GM23248 (cell line): ENCODE measurements at regions not wholly inside any gene's neighbourhood (a gene's known extent, or its start where the extent isn't known, plus 50 kb on each side); places are given as distances from the start of the nearest gene placed in this dataset.

Source experiments
- DNase-seq: peaks from one replicate; pipeline ENCODE4 v3.0.0-alpha.2; 2015
- H2AFZ ChIP-seq: fragments of 200-600 bp; sonication (generic); 2 replicates; pipeline ENCODE4 v1.6.1; 2016; ENCODE audit warnings: antibody characterized with exemption
- H3F3A ChIP-seq: fragments of 200-600 bp; sonication (generic); 2 replicates; pipeline ENCODE4 v1.6.1; 2016; ENCODE audit warnings: mild to moderate bottlenecking, antibody characterized with exemption, mixed run types; ENCODE audit not compliant: insufficient read depth
- H3K27ac ChIP-seq: fragments of 200-600 bp; sonication (generic); 2 replicates; pipeline ENCODE4 v1.5.1; 2016; ENCODE audit warnings: mild to moderate bottlenecking
- H3K27me3 ChIP-seq: fragments of 200-600 bp; sonication (generic); replicated peaks from 2 replicates; pipeline ENCODE4 v1.6.1; 2016; ENCODE audit warnings: mild to moderate bottlenecking; ENCODE audit not compliant: insufficient read depth
- H3K36me3 ChIP-seq: fragments of 200-600 bp; sonication (generic); 2 replicates; pipeline ENCODE4 v1.6.1; 2016; ENCODE audit warnings: low read depth, mild to moderate bottlenecking
- H3K4me1 ChIP-seq: fragments of 200-600 bp; sonication (generic); 2 replicates; pipeline ENCODE4 v1.6.1; 2016; ENCODE audit warnings: mild to moderate bottlenecking; ENCODE audit not compliant: insufficient read depth
- H3K4me2 ChIP-seq: fragments of 200-600 bp; sonication (generic); one replicate; pipeline ENCODE4 v1.6.1; 2016; ENCODE audit warnings: mild to moderate bottlenecking; ENCODE audit not compliant: unreplicated experiment
- H3K4me3 ChIP-seq: fragments of 200-600 bp; sonication (generic); 2 replicates; pipeline ENCODE4 v1.5.1; 2016; ENCODE audit warnings: mild to moderate bottlenecking
- H3K79me2 ChIP-seq: fragments of 200-600 bp; sonication (generic); 2 replicates; pipeline ENCODE4 v1.6.1; 2016; ENCODE audit warnings: mild to moderate bottlenecking; ENCODE audit not compliant: insufficient read depth
- H3K9ac ChIP-seq: fragments of 200-600 bp; sonication (generic); 2 replicates; pipeline ENCODE4 v1.6.1; 2016; ENCODE audit warnings: mild to moderate bottlenecking
- H3K9me2 ChIP-seq: fragments of 200-600 bp; sonication (generic); 2 replicates; pipeline ENCODE4 v1.6.1; 2016; ENCODE audit warnings: mixed run types, mild to moderate bottlenecking, moderate library complexity; ENCODE audit not compliant: insufficient read depth
- H3K9me3 ChIP-seq: fragments of 200-600 bp; sonication (generic); one replicate; pipeline ENCODE4 v1.6.1; 2017; ENCODE audit warnings: low read depth
- H4K20me1 ChIP-seq: fragments of 200-600 bp; sonication (generic); 2 replicates; pipeline ENCODE4 v1.6.0; 2016; ENCODE audit not compliant: insufficient read depth
- EZH2 ChIP-seq: fragments of 200-600 bp; sonication (generic); IDR thresholded peaks from 2 replicates; pipeline ENCODE4 v1.6.1; 2018; ENCODE audit warnings: antibody characterized with exemption, mild to moderate bottlenecking; ENCODE audit not compliant: insufficient read depth, poor library complexity, severe bottlenecking
- EZH2phosphoT487 ChIP-seq: fragments of 200-600 bp; sonication (generic); IDR thresholded peaks from 2 replicates; pipeline ENCODE4 v1.6.1; 2018; ENCODE audit warnings: antibody characterized with exemption, moderate library complexity, mild to moderate bottlenecking, low read depth; ENCODE audit not compliant: insufficient read depth
- WGBS, 2 experiments: methylation state at CpG; one replicate each; pipeline ENCODE4 v1.1.6; 2015 to 2017; ENCODE audit warnings: low lambda C conversion rate in 2 of 2, low coverage in 1 of 2; ENCODE audit errors: missing lambda C conversion rate in 2 of 2; 5-methylcytosine and 5-hydroxymethylcytosine counted together
- in situ Hi-C: fragments of 300-500 bp; cut with MboI; formaldehyde crosslinking; loops from 2 replicates; pipeline ENCODE4 v1.15.0; 2020

- in situ Hi-C loops: no loop called here
- TF ChIP-seq EZH2phosphoT487: no peak
- no peak for TF ChIP-seq EZH2
- H3K79me2 ChIP-seq: no peaks in the 10 kb centered on the region
- 38 to 43% methylated on average over 5 of the region's 5 CpGs for WGBS, 2 experiments
- no peaks in the 10 kb centered on the region for H3K9me3 ChIP-seq
- DNase-seq: no peak
- H3K27ac ChIP-seq: no peak overlapping the region
- H3K4me2 ChIP-seq: no peak overlapping the region
- no peak overlapping the region for H2AFZ ChIP-seq
- no peaks in the 10 kb centered on the region for H4K20me1 ChIP-seq
- H3K4me3 ChIP-seq: no peak overlapping the region
- H3K4me1 ChIP-seq: no peaks in the 10 kb centered on the region
- no peaks in the 10 kb centered on the region for H3F3A ChIP-seq
- no peaks in the 10 kb centered on the region; the same call in 1 of the 2 replicates for H3K27me3 ChIP-seq
- H3K9ac ChIP-seq: no peak overlapping the region
- no peaks in the 10 kb centered on the region for H3K9me2 ChIP-seq
- H3K36me3 ChIP-seq: no peaks in the 10 kb centered on the region
Observed at GRCh38 chr18:7382328-7383001, 151.6 kb downstream of the LRRC30 start.

DNA sequence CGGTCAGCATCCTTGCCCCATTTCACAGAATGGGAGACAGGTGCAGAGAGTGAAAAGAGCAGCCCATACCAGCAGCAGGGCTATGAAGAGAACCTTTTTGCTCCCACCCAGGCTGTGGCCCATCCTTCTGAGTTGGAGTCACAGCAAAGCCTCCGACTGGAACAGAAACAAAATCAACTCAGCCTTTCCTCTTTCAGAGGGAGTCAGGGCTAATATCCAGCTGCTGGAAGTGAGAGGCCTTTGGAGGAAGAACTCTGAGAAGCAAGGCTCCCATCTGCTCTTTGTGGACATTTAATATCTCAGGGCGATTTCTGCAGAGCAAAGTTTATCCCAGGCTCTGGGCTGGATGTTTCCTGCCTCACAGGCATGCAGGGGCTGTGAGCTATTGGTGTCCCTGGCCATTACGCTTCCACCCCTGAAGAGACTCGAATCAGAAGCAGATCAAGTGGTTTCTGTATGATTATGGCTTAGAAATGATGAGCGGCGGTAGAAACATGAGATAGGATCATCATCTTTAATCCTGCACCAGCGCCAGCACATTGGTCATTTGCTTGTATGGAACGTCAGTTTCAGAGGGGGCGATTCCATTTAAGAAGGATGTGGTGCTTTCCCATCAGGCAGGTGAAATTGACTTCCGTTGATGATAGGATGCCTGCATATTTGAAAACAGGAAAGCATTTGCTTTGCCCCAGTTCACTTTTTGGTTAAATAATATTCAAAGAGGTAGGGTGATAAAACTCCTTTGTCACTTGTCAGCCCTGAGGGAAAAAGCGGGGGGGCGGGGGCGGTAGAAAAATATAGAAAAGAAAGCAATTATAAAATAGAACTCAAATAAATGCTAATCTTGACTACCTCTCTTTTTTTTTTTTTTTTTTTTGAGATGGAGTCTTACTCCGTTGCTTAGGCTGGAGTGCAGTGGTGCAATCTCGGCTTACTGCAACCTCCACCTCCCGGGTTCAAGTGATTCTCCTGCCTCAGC lies 152.4 kb downstream of the LRRC30 start:
- Histone ChIP-seq H3K4me2 (no peak overlapping the region), H3K9me3 (no peaks in the 10 kb centered on the region), H3K4me1 (no peaks in the 10 kb centered on the region), H3K4me3 (no peak overlapping the region), H3K27ac (no peak overlapping the region), H3K9me2 (no peaks in the 10 kb centered on the region), H3K27me3 (no peaks in the 10 kb centered on the region; the same call in 1 of the 2 replicates), H3K36me3 (no peaks in the 10 kb centered on the region), H3K9ac (no peak overlapping the region), H2AFZ (no peak overlapping the region), H3F3A (no peaks in the 10 kb centered on the region), H3K79me2 (no peaks in the 10 kb centered on the region), H4K20me1 (no peaks in the 10 kb centered on the region)
- in situ Hi-C loops: no loop called here
- 63% methylated on average over 15 to 17 of the region's 17 CpGs for WGBS, 2 experiments
- no peak for DNase-seq
- TF ChIP-seq EZH2 (no peak), EZH2phosphoT487 (no peak)

DNA sequence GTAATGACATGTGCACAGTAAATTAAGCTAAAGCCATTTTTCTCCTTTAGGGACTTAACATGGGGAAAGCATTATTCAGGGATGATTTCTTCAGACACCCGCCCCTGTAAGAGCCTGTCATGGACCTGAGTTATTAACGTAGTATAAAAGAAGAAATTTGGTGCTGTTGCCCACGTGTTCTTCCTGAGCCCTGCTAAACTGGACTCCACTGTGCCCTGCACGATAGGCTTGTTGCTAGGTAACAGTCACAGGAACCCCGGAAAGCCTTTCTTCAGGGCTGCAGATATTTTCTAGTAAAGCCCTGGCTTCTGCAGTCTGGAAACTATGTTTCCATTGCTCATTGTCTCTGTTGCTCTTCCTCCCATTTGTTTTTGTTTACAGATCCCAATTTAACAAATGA lies 157.9 kb downstream of the LRRC30 start:
- no peak overlapping the region for H3K4me2 ChIP-seq
- no peak overlapping the region for H3K9ac ChIP-seq
- H3K9me3 ChIP-seq: no peaks in the 10 kb centered on the region
- no peaks in the 10 kb centered on the region for H4K20me1 ChIP-seq
- TF ChIP-seq EZH2phosphoT487 (no peak), EZH2 (no peak)
- WGBS, 2 experiments: 14% methylated on average over 5 of the region's 5 CpGs
- in situ Hi-C loops: no loop called here
- no peaks in the 10 kb centered on the region for H3K4me1 ChIP-seq
- H3K9me2 ChIP-seq: no peaks in the 10 kb centered on the region
- H3K27me3 ChIP-seq: 0 out of 2 replicates have a peak, but pooled peaks cover 6% of the 10 kb centered on the region
- no peaks in the 10 kb centered on the region for H3K79me2 ChIP-seq
- no peaks in the 10 kb centered on the region for H3K36me3 ChIP-seq
- DNase-seq: no peak
- no peak overlapping the region for H3K4me3 ChIP-seq
- H3K27ac ChIP-seq: no peak overlapping the region
- no peak overlapping the region for H2AFZ ChIP-seq
- no peaks in the 10 kb centered on the region for H3F3A ChIP-seq

DNA sequence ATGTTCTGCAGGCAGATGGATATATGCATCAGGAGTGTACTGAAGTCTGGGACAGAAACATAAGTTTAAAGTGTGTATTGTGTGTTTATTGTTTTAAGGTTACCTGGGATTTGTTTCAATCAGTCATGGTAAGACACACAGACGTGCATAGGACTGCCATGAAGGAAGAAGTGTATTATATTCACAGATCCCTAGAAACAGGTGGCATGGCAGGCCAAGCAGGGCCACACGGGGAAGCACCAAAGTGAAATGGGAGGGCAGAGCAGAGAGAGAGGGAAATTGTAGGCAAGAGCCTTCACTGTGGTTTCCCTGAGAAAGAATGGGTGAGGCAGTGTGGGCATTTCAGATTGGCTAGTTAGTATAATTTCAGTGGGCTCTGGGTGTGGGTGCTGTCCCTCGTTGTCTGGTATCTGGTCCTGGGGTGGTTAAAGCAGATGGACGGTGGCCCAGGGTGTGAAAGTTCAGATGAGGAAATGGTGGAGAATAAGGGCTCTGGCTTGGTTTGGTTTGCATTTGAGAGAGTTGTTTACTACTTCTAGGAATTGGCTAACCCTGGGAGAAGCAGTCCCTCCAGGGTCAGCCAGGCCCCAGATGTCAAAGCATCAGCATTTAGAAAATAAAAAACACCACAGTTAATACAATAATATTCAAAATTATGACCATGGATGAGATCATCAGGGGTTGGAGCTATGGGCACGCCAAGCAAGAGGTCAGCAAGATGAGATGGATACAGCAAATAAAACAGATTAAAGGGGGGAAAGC lies 160.0 kb downstream of the LRRC30 start:
- Histone ChIP-seq H3K9me3 (no peaks in the 10 kb centered on the region), H3K79me2 (no peaks in the 10 kb centered on the region), H3K9ac (no peak overlapping the region), H3K4me1 (no peaks in the 10 kb centered on the region), H3F3A (no peaks in the 10 kb centered on the region), H3K4me2 (no peak overlapping the region), H2AFZ (no peak overlapping the region), H4K20me1 (no peaks in the 10 kb centered on the region), H3K27ac (no peak overlapping the region), H3K4me3 (no peak overlapping the region), H3K27me3 (peaks cover 6% of the 10 kb centered on the region; the same call in 1 of the 2 replicates), H3K36me3 (no peaks in the 10 kb centered on the region), H3K9me2 (no peaks in the 10 kb centered on the region)
- 22 to 28% methylated on average over 5 of the region's 5 CpGs for WGBS, 2 experiments
- no peak for DNase-seq
- no peak for TF ChIP-seq EZH2
- no peak for TF ChIP-seq EZH2phosphoT487
- in situ Hi-C loops: no loop called here
